ENCODE measurements at regions not wholly inside any gene's neighbourhood (a gene's known extent, or its start where the extent isn't known, plus 50 kb on each side); places are given as distances from the start of the nearest gene placed in this dataset.

GRCh38 chr2:176405477-176405876 lies 136.2 kb downstream of the MTX2 start:
- TF ChIP-seq POLR2A (IDR thresholded peaks at IDR 0.05) = no peak
- TF ChIP-seq CTCF (IDR thresholded peaks at IDR 0.05) = no peak

Data from Peyer's patch (tissue), 4 donors.